MM.1S (cell line): ENCODE measurements at regions not wholly inside any gene's neighbourhood (a gene's known extent, or its start where the extent isn't known, plus 50 kb on each side); places are given as distances from the start of the nearest gene placed in this dataset.

ENCODE experiments used
- DNase-seq: peaks from one replicate; pipeline ENCODE4 v3.0.0-alpha.2; 2015
- H2AFZ ChIP-seq: fragments of 300-600 bp; sonication (generic); 2 replicates; pipeline ENCODE4 v1.6.0; 2016; ENCODE audit warnings: antibody characterized with exemption, low read length
- H3F3A ChIP-seq: fragments of 300-600 bp; sonication (generic); 2 replicates; pipeline ENCODE4 v1.6.1; 2016; ENCODE audit warnings: mild to moderate bottlenecking, antibody characterized with exemption, low read length, moderate library complexity, mixed read lengths; ENCODE audit not compliant: insufficient read depth
- H3K27ac ChIP-seq: fragments of 300-600 bp; sonication (generic); 2 replicates; pipeline ENCODE4 v1.5.1; 2016; ENCODE audit warnings: mild to moderate bottlenecking, low read length
- H3K27me3 ChIP-seq: fragments of 300-600 bp; sonication (generic); replicated peaks from 2 replicates; pipeline ENCODE4 v1.6.0; 2016; ENCODE audit warnings: low read length; ENCODE audit not compliant: insufficient read depth
- H3K36me3 ChIP-seq: fragments of 300-600 bp; sonication (generic); replicated peaks from 2 replicates; pipeline ENCODE4 v1.6.1; 2016; ENCODE audit warnings: mild to moderate bottlenecking, low read length, mixed read lengths; ENCODE audit not compliant: insufficient read depth
- H3K4me1 ChIP-seq: fragments of 300-600 bp; sonication (generic); 2 replicates; pipeline ENCODE4 v1.6.1; 2016; ENCODE audit warnings: low read length, mixed read lengths
- H3K4me2 ChIP-seq: fragments of 300-600 bp; sonication (generic); 2 replicates; pipeline ENCODE4 v1.6.0; 2016; ENCODE audit warnings: low read depth, low read length
- H3K4me3 ChIP-seq: fragments of 300-600 bp; sonication (generic); 2 replicates; pipeline ENCODE4 v1.5.1; 2016; ENCODE audit warnings: low read length, mixed read lengths
- H3K79me2 ChIP-seq: fragments of 300-600 bp; sonication (generic); 2 replicates; pipeline ENCODE4 v1.6.1; 2016; ENCODE audit warnings: mixed run types, low read length, mixed read lengths
- H3K9ac ChIP-seq: fragments of 300-600 bp; sonication (generic); 2 replicates; pipeline ENCODE4 v1.6.1; 2016; ENCODE audit warnings: low read length, mixed read lengths
- H3K9me2 ChIP-seq: fragments of 300-600 bp; sonication (generic); replicated peaks from 2 replicates; pipeline ENCODE4 v1.6.1; 2016; ENCODE audit warnings: mild to moderate bottlenecking, low read length, mixed read lengths; ENCODE audit not compliant: insufficient read depth
- H3K9me3 ChIP-seq: fragments of 300-600 bp; sonication (generic); replicated peaks from 2 replicates; pipeline ENCODE4 v1.6.1; 2016; ENCODE audit warnings: mild to moderate bottlenecking, low read length, mixed read lengths; ENCODE audit not compliant: insufficient read depth
- H4K20me1 ChIP-seq: fragments of 300-600 bp; sonication (generic); 2 replicates; pipeline ENCODE4 v1.6.1; 2016; ENCODE audit warnings: mild to moderate bottlenecking, low read length, moderate library complexity, mixed read lengths; ENCODE audit not compliant: insufficient read depth
- CTCF ChIP-seq: fragments of 300-600 bp; sonication (generic); IDR thresholded peaks from 2 replicates; pipeline ENCODE4 v1.5.1; 2016; ENCODE audit warnings: antibody characterized with exemption, low read length, mixed read lengths
- EZH2 ChIP-seq: fragments of 300-600 bp; sonication (generic); optimal IDR thresholded peaks from 2 replicates; pipeline ENCODE3; 2017; ENCODE audit warnings: low read depth, mild to moderate bottlenecking, antibody characterized with exemption, low read length, mixed read lengths
- EZH2phosphoT487 ChIP-seq: fragments of 300-600 bp; sonication (generic); IDR thresholded peaks from 2 replicates; pipeline ENCODE4 v1.6.1; 2018; ENCODE audit warnings: antibody characterized with exemption, low read length

- Histone ChIP-seq H3K4me2 (peak overlapping the region; percentile 72), H3K27ac (peak overlapping the region; percentile 90)
These were observed 58.3 kb upstream of the EEA1 start for GRCh38 chr12:92987362-92987761.

GRCh38 chr12:92987846-92988621, 58.9 kb upstream of the EEA1 start:
- H3K4me2 ChIP-seq: peak overlapping the region; percentile 72
- peak overlapping the region; percentile 55; the same call in 1 of the 2 replicates for H3K9ac ChIP-seq
- peaks cover 14% of the 10 kb centered on the region for H3K4me1 ChIP-seq
- no peaks in the 10 kb centered on the region for H3K27me3 ChIP-seq
- H3K4me3 ChIP-seq: peak overlapping the region; percentile 31
- no peak for TF ChIP-seq CTCF
- no peak for TF ChIP-seq EZH2phosphoT487
- no peak for TF ChIP-seq EZH2
- no peaks in the 10 kb centered on the region for H3K36me3 ChIP-seq
- peak overlapping the region; percentile 47 for H2AFZ ChIP-seq
- DNase-seq: peak; percentile 93
- H3K79me2 ChIP-seq: no peaks in the 10 kb centered on the region
- peaks cover 15% of the 10 kb centered on the region for H3F3A ChIP-seq
- H3K27ac ChIP-seq: peak overlapping the region; percentile 90
- no peaks in the 10 kb centered on the region for H3K9me2 ChIP-seq
- H4K20me1 ChIP-seq: no peaks in the 10 kb centered on the region
- no peaks in the 10 kb centered on the region for H3K9me3 ChIP-seq

More at GRCh38 chr12:92987362-92987761, 58.3 kb upstream of the EEA1 start:
- peak; percentile 83 for DNase-seq
- TF ChIP-seq EZH2phosphoT487 (no peak), CTCF (peak; percentile 60)
- Histone ChIP-seq H3K4me1 (peaks cover 13% of the 10 kb centered on the region), H3K79me2 (no peaks in the 10 kb centered on the region), H3K9me2 (no peaks in the 10 kb centered on the region), H3K36me3 (no peaks in the 10 kb centered on the region), H3K4me3 (peak overlapping the region; percentile 31), H3K9ac (peak overlapping the region; percentile 55; the same call in 1 of the 2 replicates), H3K27me3 (no peaks in the 10 kb centered on the region), H2AFZ (peak overlapping the region; percentile 47), H4K20me1 (no peaks in the 10 kb centered on the region), H3K9me3 (no peaks in the 10 kb centered on the region), H3F3A (peaks cover 15% of the 10 kb centered on the region)

- Histone ChIP-seq H3K4me2 (peak overlapping the region; percentile 47), H3K36me3 (no peaks in the 10 kb centered on the region), H3F3A (peaks cover 15% of the 10 kb centered on the region), H3K9ac (no peak overlapping the region), H3K27me3 (no peaks in the 10 kb centered on the region), H2AFZ (0 out of 2 replicates have a peak overlapping the region, but pooled peaks have one; percentile 24), H4K20me1 (no peaks in the 10 kb centered on the region), H3K9me2 (no peaks in the 10 kb centered on the region), H3K27ac (peak overlapping the region; percentile 90; the same call in 1 of the 2 replicates), H3K79me2 (no peaks in the 10 kb centered on the region), H3K9me3 (no peaks in the 10 kb centered on the region), H3K4me3 (no peak overlapping the region), H3K4me1 (peaks cover 17% of the 10 kb centered on the region)
- TF ChIP-seq CTCF (no peak), EZH2phosphoT487 (no peak), EZH2 (no peak)
- no peak for DNase-seq
These were observed 59.6 kb upstream of the EEA1 start for GRCh38 chr12:92988622-92989130.
